Hepatocyte (in vitro differentiated cells): ENCODE measurements at regions not wholly inside any gene's neighbourhood (a gene's known extent, or its start where the extent isn't known, plus 50 kb on each side); places are given as distances from the start of the nearest gene placed in this dataset.
A peak's percentile ranks its signal among the peaks of the same experiment; 100 is the strongest.

Experiments
- DNase-seq: peaks from one replicate; pipeline ENCODE4 v3.0.0-alpha.2; 2016; ENCODE audit warnings: low spot score
- H2AFZ ChIP-seq: fragments of 200-600 bp; sonication (generic); 2 replicates; pipeline ENCODE4 v1.6.0; 2016; ENCODE audit warnings: antibody characterized with exemption, mild to moderate bottlenecking
- H3K27ac ChIP-seq: fragments of 200-600 bp; sonication (generic); 2 replicates; pipeline ENCODE4 v1.5.1; 2016; ENCODE audit warnings: mild to moderate bottlenecking
- H3K27me3 ChIP-seq: fragments of 200-600 bp; sonication (generic); 2 replicates; pipeline ENCODE4 v1.6.1; 2016
- H3K36me3 ChIP-seq: fragments of 200-600 bp; sonication (generic); replicated peaks from 2 replicates; pipeline ENCODE4 v1.5.1; 2016; ENCODE audit warnings: low read depth; ENCODE audit not compliant: insufficient read depth
- H3K4me1 ChIP-seq: fragments of 200-600 bp; sonication (generic); 2 replicates; pipeline ENCODE4 v1.5.1; 2016; ENCODE audit warnings: mild to moderate bottlenecking, moderate library complexity; ENCODE audit not compliant: insufficient read depth
- H3K4me2 ChIP-seq: fragments of 200-600 bp; sonication (generic); 2 replicates; pipeline ENCODE4 v1.6.0; 2016
- H3K4me3 ChIP-seq: fragments of 200-600 bp; sonication (generic); 2 replicates; pipeline ENCODE4 v1.5.1; 2016; ENCODE audit warnings: mild to moderate bottlenecking
- H3K79me2 ChIP-seq: fragments of 200-600 bp; sonication (generic); 2 replicates; pipeline ENCODE4 v1.6.0; 2017; ENCODE audit warnings: mild to moderate bottlenecking
- H3K9me2 ChIP-seq: fragments of 200-600 bp; sonication (generic); replicated peaks from 2 replicates; pipeline ENCODE4 v1.6.0; 2017; ENCODE audit warnings: mild to moderate bottlenecking; ENCODE audit not compliant: insufficient read depth
- H3K9me3 ChIP-seq: fragments of 200-600 bp; sonication (generic); 2 replicates; pipeline ENCODE4 v1.5.1; 2016; ENCODE audit warnings: low read depth, mild to moderate bottlenecking
- H4K20me1 ChIP-seq: fragments of 200-600 bp; sonication (generic); 2 replicates; pipeline ENCODE4 v1.6.0; 2016; ENCODE audit warnings: mild to moderate bottlenecking; ENCODE audit not compliant: insufficient read depth, poor library complexity, severe bottlenecking
- EZH2 ChIP-seq: fragments of 200-600 bp; sonication (generic); IDR thresholded peaks from 2 replicates; pipeline ENCODE4 v1.6.1; 2016; ENCODE audit warnings: antibody characterized with exemption, mild to moderate bottlenecking, borderline replicate concordance
- EZH2phosphoT487 ChIP-seq: fragments of 200-600 bp; sonication (generic); IDR thresholded peaks from one replicate; pipeline ENCODE4 v1.6.1; 2018; ENCODE audit warnings: antibody characterized with exemption, mild to moderate bottlenecking, low read depth, moderate library complexity; ENCODE audit not compliant: unreplicated experiment, severe bottlenecking
- WGBS: methylation state at CpG from one replicate; pipeline ENCODE4 v1.1.6; 2016; ENCODE audit warnings: low lambda C conversion rate; ENCODE audit errors: missing lambda C conversion rate; 5-methylcytosine and 5-hydroxymethylcytosine counted together
- TF ChIP-seq, protein P1 (sequence below): fragments of 200-600 bp; sonication (generic); IDR thresholded peaks from 2 replicates; pipeline ENCODE4 v1.5.1; 2016; ENCODE audit warnings: antibody characterized with exemption, mild to moderate bottlenecking; ENCODE audit not compliant: poor library complexity

- peaks cover 3% of the 10 kb centered on the region for H3K4me1 ChIP-seq
- no peak overlapping the region for H2AFZ ChIP-seq
- H3K79me2 ChIP-seq, result no peaks in the 10 kb centered on the region
- no peak for DNase-seq
- H3K9me2 ChIP-seq, result no peaks in the 10 kb centered on the region
- H3K27me3 ChIP-seq, result peaks cover 3% of the 10 kb centered on the region
- no peak overlapping the region for H3K4me2 ChIP-seq
- no peak overlapping the region for H3K27ac ChIP-seq
- no peaks in the 10 kb centered on the region for H3K9me3 ChIP-seq
- no peaks in the 10 kb centered on the region for H4K20me1 ChIP-seq
- H3K36me3 ChIP-seq, result no peaks in the 10 kb centered on the region
- WGBS, result 83% methylated on average over 2 of the region's 2 CpGs
- H3K4me3 ChIP-seq, result no peak overlapping the region
- no peak for TF ChIP-seq EZH2
- TF ChIP-seq, protein P1, sequence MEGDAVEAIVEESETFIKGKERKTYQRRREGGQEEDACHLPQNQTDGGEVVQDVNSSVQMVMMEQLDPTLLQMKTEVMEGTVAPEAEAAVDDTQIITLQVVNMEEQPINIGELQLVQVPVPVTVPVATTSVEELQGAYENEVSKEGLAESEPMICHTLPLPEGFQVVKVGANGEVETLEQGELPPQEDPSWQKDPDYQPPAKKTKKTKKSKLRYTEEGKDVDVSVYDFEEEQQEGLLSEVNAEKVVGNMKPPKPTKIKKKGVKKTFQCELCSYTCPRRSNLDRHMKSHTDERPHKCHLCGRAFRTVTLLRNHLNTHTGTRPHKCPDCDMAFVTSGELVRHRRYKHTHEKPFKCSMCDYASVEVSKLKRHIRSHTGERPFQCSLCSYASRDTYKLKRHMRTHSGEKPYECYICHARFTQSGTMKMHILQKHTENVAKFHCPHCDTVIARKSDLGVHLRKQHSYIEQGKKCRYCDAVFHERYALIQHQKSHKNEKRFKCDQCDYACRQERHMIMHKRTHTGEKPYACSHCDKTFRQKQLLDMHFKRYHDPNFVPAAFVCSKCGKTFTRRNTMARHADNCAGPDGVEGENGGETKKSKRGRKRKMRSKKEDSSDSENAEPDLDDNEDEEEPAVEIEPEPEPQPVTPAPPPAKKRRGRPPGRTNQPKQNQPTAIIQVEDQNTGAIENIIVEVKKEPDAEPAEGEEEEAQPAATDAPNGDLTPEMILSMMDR, result no peak
- no peak for TF ChIP-seq EZH2phosphoT487
These were observed 467.2 kb downstream of the KIF4B start for GRCh38 chr5:155480731-155481131.

GRCh38 chr5:155481182-155481581 lies 467.6 kb downstream of the KIF4B start:
- no peak for TF ChIP-seq EZH2phosphoT487
- TF ChIP-seq EZH2, result no peak
- TF ChIP-seq, protein P1, result no peak
- H4K20me1 ChIP-seq, result no peaks in the 10 kb centered on the region
- no peak overlapping the region for H3K4me2 ChIP-seq
- no peak overlapping the region for H3K27ac ChIP-seq
- 89% methylated on average over 1 of the region's 1 CpG for WGBS
- no peaks in the 10 kb centered on the region for H3K36me3 ChIP-seq
- H2AFZ ChIP-seq, result no peak overlapping the region
- H3K4me1 ChIP-seq, result peaks cover 5% of the 10 kb centered on the region
- no peaks in the 10 kb centered on the region for H3K9me3 ChIP-seq
- no peak for DNase-seq
- no peaks in the 10 kb centered on the region for H3K9me2 ChIP-seq
- no peaks in the 10 kb centered on the region for H3K79me2 ChIP-seq
- H3K27me3 ChIP-seq, result peaks cover 3% of the 10 kb centered on the region
- no peak overlapping the region for H3K4me3 ChIP-seq

- Histone ChIP-seq H3K4me2 (no peak overlapping the region), H4K20me1 (no peaks in the 10 kb centered on the region), H3K9me2 (no peaks in the 10 kb centered on the region), H3K4me3 (no peak overlapping the region), H3K27me3 (peaks cover 3% of the 10 kb centered on the region), H3K4me1 (peaks cover 5% of the 10 kb centered on the region), H2AFZ (no peak overlapping the region), H3K9me3 (no peaks in the 10 kb centered on the region), H3K79me2 (no peaks in the 10 kb centered on the region), H3K27ac (no peak overlapping the region), H3K36me3 (no peaks in the 10 kb centered on the region)
- TF ChIP-seq EZH2phosphoT487 (no peak), EZH2 (no peak)
- TF ChIP-seq, protein P1, result no peak
- DNase-seq, result no peak
These were observed 468.9 kb downstream of the KIF4B start for GRCh38 chr5:155482428-155482827.

- Histone ChIP-seq H3K27ac (no peak overlapping the region), H3K36me3 (no peaks in the 10 kb centered on the region), H2AFZ (no peak overlapping the region), H3K9me3 (no peaks in the 10 kb centered on the region), H3K4me3 (no peak overlapping the region), H4K20me1 (no peaks in the 10 kb centered on the region), H3K4me2 (peak overlapping the region; percentile 23), H3K4me1 (peaks cover 5% of the 10 kb centered on the region), H3K79me2 (no peaks in the 10 kb centered on the region), H3K9me2 (no peaks in the 10 kb centered on the region), H3K27me3 (peaks cover 3% of the 10 kb centered on the region)
- 40% methylated on average over 2 of the region's 2 CpGs for WGBS
- DNase-seq, result peak; percentile 22
- TF ChIP-seq EZH2phosphoT487, result no peak
- TF ChIP-seq, protein P1, result no peak
- no peak for TF ChIP-seq EZH2
These were observed 471.8 kb downstream of the KIF4B start for GRCh38 chr5:155485386-155485785.
